ENCODE measurements at regions not wholly inside any gene's neighbourhood (a gene's known extent, or its start where the extent isn't known, plus 50 kb on each side); places are given as distances from the start of the nearest gene placed in this dataset.

DNA sequence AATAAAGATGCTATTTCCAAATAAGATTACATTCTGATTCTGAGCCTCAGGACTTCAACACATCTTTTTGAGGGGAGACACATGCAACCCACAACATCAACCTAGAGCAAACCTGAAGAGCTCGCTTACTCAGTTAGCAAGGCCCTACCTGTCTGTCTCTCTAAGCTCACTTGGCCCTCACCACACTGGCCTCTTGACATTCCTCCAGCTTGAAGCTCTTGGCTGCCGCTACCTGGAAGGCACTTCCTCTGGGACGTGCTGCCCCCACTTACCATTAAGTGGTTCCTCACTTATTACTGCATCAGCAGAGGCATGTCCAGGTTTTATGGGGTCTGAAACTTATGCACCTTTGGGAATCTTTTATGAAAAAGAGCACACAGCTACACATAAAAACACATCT is 354.8 kb downstream of the GALC start:
- TF ChIP-seq, protein P1, sequence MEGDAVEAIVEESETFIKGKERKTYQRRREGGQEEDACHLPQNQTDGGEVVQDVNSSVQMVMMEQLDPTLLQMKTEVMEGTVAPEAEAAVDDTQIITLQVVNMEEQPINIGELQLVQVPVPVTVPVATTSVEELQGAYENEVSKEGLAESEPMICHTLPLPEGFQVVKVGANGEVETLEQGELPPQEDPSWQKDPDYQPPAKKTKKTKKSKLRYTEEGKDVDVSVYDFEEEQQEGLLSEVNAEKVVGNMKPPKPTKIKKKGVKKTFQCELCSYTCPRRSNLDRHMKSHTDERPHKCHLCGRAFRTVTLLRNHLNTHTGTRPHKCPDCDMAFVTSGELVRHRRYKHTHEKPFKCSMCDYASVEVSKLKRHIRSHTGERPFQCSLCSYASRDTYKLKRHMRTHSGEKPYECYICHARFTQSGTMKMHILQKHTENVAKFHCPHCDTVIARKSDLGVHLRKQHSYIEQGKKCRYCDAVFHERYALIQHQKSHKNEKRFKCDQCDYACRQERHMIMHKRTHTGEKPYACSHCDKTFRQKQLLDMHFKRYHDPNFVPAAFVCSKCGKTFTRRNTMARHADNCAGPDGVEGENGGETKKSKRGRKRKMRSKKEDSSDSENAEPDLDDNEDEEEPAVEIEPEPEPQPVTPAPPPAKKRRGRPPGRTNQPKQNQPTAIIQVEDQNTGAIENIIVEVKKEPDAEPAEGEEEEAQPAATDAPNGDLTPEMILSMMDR (IDR thresholded peaks at IDR 0.05; ENCODE audit: borderline replicate concordance, extremely low read depth, low read length, poor library complexity, severe bottlenecking), result no peak
- TF ChIP-seq EZH2 (IDR thresholded peaks at IDR 0.05; ENCODE audit: borderline replicate concordance, low read depth, low read length, severe bottlenecking), result no peak
